ENCODE measurements at regions not wholly inside any gene's neighbourhood (a gene's known extent, or its start where the extent isn't known, plus 50 kb on each side); places are given as distances from the start of the nearest gene placed in this dataset.

DNA sequence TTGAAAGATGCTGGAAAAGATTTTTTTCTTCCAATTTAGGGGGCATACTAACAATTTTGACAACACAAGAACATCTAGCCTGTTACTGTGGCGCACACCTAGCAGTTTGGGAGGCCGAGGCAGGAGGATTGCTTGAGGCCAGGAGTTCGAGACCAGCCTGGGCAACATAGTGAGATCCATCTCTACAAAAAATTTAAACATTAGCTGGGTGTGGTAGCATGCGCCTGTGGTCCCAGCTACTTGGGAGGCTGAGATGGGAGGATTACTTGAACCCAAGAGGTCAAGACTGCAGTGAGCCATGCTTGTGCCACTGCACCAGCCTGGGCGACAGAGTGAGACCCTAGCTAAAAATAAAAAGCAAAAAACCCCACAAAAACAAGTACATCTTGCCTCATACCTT, 168.8 kb downstream of the TANC2 start:
- no peak for DNase-seq

DNA sequence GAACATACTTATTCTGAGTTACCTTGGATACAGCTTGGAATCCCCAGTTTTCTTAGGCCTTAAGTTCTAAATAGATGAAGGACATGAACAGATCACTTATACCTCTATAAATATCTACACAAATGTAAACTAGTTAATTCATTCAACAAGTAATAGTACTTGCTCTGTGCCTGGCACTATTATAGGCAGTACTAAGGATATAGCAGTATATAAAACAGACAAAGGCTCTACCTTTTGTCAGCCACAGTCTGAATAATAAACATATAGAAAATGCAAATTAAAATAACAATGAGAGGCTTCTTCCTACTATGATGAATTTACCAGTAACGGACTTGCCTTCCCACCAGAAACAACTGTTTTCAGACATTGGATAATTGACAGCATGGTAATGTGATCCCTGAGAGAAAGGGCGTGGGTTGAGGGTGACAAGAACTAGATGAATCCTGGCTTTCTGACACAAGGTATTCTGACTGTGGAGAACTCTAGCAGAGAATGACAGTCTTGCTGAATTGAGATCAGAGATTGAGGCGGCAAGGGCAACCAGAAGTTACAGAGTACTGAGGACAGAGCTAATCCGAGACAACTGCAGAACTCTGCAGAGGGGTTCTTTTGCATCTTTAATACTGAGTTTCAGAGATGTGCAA, 170.5 kb downstream of the TANC2 start:
- no peak for DNase-seq

GRCh38 chr17:63137163-63137562, 171.1 kb downstream of the TANC2 start:
- DNase-seq, result no peak

GRCh38 chr17:63138713-63139112, 172.7 kb downstream of the TANC2 start:
- no peak for DNase-seq

DNA sequence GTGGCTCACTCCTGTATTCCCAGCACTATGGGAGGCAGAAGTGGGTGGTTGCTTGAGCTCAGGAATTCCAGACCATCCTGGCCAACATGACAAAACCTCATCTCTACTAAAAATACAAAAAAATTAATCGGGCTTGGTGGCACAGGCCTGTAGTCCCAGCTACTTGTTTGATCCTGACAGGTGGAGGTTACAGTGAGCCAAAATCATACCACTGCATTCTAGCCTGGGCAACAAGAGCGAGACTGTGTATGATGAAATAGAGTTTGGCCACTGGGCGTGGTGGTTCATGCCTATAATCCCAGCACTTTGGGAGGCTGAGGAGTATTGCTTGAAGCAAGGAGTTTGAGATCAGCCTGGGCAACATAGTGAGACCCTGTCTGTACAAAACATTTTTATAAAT, 173.3 kb downstream of the TANC2 start:
- no peak for DNase-seq

DNA sequence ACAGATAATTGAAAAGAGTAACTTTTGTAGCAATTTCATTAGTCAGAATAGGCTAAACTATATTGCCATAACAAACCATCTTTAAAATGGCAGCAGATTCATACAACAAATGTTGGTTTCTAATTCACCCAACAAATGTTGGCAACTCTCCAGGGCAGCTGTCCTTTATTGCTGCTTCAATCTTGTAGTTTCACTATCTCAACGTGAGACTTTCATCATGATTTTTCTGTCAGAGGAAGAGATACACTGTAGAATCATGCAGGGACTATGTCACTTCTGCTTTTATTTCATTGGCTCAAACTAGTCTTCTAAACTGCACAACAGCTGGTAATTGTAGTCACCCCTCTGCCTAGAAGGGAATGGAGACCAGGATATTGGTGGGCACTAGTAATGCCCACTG, 174.2 kb downstream of the TANC2 start:
- no peak for DNase-seq

GRCh38 chr17:63142836-63143235, 176.8 kb downstream of the TANC2 start:
- DNase-seq, result no peak

DNA sequence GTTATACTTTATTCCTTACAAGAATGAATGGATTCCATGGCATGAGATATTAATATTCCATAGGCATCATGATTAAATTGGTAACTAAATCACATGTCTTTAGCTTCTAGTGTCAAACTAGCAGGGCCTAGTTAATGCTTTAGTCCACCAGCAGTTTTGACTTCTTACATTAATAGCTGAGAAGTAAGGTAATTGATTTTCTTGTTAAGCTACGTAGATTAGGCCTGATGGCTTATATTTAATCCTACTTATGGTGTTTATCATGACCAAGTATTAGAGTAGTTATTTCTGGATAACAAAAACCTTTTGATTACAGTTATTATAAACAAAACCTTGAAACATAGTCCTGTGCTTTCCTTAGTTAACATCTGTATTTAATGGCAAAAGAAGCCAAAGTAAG, 184.5 kb downstream of the TANC2 start:
- DNase-seq, result no peak

DNA sequence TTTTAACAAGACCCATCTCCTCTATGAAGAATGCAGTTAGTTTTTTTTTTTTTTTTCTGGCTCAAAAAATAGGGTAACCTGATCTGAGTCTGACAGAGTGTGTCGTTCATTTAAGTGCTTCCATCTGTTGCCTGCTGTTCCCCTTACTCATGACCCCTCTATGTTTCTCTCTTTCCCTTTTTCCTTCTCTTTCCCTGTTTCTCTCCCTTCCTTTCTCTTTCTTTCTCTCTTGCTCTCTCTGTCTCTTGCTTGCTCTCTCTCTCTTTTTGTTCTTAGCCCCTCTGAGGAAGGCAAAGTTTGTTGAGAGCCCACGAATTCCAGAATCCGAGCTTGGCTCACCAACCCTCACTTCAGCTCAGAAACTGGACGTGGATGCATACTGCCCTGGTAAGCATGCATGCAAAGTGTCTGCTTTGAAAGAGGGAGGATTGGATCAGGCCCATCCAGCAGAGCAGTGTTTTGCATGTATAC, 185.0 kb downstream of the TANC2 start:
- DNase-seq, result no peak

DNA sequence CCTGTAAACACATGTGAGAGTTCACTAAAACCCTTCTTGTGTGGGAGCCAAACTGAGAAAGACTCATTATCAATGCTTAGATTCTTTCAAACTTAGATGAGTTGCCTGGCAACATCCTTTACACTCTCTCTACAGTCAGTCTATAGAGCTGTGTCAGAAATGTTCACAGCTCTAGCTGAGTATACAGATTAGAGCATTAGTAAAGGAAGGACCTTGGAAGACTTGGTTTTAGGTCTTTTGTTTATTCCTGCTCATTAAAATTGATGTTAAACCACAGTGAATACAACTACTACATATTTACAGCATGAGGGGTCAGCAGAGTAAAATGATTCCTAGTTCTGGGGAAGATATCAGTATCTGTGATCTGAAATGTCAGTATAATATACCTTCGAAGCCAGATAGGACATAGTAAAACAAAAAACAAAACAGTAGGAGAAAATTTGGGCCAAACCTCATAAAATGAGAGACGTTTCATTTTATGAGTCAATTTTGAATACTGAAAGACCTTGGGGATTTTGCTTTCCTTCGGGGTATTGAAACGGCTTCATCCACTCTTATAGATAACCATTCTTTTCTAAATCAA, 186.0 kb downstream of the TANC2 start:
- DNase-seq, result no peak

GRCh38 chr17:63153488-63153887, 187.5 kb downstream of the TANC2 start:
- no peak for DNase-seq

GRCh38 chr17:63154586-63155244, 188.7 kb downstream of the TANC2 start:
- no peak for DNase-seq

- DNase-seq, result no peak
These were observed 191.0 kb downstream of the TANC2 start for GRCh38 chr17:63156986-63157385.

DNA sequence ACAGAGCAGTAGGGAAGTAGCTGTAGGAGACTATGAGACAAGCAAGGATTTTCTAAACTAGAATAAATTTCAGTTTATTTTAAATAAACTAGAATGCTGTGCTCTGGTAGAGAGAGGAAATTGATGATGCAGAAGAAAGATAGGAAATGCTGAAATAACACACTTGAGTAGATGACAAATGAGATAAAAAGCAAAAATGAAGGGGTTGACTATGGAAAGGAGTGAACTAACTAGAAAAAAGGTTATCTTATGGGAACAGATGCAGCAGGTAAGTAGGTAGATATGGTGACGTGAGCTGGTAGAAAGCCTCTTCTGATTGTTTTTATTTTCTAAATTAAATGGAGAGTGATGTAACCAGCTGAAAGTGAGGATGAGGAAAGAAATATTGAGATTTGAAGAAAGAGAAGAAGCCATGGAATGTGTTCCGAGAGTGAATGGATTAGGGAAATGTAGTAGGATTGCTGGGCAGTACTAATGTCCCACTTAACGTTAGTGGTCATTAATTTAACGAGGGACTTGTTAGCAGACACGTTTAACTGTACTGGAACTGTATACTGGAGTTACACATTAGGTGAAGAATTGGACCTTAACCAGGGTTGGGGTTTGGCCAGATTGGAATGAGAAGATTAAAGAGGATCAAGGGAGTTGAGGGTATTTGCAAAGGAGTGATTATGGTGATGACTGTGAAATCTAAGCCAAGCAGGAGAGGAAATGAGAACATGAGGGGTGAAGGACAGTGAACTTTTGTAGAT, 196.5 kb downstream of the TANC2 start:
- DNase-seq, result no peak

DNA sequence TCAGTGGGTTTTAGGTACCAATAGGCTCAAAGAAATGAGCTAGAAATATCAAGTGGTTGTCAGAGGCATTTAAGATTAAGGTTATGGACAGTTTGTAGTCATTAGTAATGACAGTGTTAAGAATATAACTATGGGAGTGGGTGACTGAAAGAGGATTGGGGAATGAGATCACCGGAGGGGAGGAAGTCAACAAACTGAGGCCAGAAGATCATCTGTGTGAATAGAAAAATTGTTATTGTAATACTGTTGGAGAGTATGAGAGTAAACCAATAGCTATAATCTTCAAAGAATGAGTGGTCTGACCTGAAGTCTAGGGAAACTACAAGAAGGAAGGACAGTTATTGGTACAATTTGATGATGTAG, 197.1 kb downstream of the TANC2 start:
- DNase-seq, result no peak

GRCh38 chr17:63165400-63165799, 199.4 kb downstream of the TANC2 start:
- DNase-seq, result no peak

- DNase-seq, result no peak
These were observed 204.8 kb downstream of the TANC2 start for GRCh38 chr17:63170795-63171194.

GRCh38 chr17:63171428-63172393, 205.7 kb downstream of the TANC2 start:
- DNase-seq, result no peak

DNA sequence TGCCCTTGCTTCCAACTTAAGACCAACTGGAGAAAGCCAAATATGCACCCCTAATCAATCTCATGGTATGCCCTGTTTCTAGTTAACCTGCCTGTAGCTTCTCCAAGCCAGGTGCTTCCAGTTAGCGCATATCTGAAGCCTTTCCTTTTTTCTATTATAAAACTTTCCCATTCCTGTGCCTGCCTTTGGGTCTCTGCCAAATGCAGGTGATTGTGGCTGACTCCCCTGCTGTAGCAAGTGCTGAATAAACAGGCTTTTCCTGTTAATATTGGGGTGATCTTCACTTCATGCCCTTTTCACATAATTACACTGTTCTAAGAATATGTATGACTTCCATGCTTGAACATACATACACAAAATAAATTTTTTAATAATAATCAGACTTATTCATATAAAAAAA, 207.4 kb downstream of the TANC2 start:
- DNase-seq, result no peak

DNA sequence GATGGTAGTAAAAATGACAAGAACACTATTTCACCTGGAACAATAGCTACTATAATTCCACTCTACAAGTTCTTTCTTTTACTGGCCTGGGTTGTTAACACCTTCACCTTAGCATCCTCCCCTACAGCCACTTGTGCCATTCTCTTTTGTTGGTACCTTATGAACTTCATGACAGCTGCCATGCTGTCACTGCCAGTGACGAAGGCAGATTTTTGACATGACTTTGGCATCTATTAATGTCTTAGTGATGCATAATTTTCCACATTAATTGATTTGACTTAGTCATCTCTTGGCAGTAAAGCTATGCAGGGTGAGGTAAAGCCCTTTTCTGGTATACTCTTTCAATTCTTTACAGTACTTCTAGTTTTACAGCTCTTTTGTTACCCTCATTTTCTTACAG, 207.9 kb downstream of the TANC2 start:
- DNase-seq, result no peak

GRCh38 chr17:63178530-63178929, 212.5 kb downstream of the TANC2 start:
- no peak for DNase-seq

DNA sequence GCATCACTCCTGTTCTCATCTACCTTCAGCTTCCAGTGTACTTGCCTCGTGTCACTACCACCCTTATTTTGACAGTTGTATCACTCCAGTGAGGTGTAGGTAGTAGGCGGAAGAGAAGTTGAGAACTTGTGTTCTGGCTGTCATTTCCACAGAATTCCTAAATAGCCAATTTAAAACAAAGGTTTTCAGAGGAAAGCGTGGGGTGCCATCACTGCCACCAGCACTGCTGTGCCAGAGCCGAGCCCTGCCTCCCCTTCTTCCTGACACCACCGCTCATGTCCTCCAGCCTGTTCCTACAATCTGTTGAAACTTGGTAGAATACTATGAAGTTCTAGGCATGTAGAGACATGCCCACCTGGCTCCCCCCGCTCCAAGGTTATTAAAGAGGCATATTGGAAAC, 215.8 kb downstream of the TANC2 start:
- no peak for DNase-seq

DNA sequence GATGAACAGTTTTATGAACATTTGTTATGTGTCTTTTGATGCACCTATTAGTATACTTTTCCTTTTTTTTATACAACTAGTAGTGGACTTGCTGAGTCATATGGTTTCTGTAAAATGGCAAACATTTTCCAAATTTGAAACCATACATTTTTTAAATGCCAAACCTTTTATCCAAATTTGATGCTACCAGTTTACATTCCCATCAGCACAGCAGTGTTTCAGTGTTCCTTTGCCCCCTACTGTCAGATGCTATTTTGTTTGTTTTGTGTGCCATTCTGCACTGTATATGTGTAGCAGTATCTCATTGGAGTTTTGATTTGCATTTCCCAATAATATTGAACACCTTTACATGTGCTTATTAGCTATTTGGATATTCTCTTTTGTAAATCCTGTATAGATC, 219.4 kb downstream of the TANC2 start:
- no peak for DNase-seq
